ENCODE measurements at regions not wholly inside any gene's neighbourhood (a gene's known extent, or its start where the extent isn't known, plus 50 kb on each side); places are given as distances from the start of the nearest gene placed in this dataset.
A peak's percentile ranks its signal among the peaks of the same experiment; 100 is the strongest.

DNA sequence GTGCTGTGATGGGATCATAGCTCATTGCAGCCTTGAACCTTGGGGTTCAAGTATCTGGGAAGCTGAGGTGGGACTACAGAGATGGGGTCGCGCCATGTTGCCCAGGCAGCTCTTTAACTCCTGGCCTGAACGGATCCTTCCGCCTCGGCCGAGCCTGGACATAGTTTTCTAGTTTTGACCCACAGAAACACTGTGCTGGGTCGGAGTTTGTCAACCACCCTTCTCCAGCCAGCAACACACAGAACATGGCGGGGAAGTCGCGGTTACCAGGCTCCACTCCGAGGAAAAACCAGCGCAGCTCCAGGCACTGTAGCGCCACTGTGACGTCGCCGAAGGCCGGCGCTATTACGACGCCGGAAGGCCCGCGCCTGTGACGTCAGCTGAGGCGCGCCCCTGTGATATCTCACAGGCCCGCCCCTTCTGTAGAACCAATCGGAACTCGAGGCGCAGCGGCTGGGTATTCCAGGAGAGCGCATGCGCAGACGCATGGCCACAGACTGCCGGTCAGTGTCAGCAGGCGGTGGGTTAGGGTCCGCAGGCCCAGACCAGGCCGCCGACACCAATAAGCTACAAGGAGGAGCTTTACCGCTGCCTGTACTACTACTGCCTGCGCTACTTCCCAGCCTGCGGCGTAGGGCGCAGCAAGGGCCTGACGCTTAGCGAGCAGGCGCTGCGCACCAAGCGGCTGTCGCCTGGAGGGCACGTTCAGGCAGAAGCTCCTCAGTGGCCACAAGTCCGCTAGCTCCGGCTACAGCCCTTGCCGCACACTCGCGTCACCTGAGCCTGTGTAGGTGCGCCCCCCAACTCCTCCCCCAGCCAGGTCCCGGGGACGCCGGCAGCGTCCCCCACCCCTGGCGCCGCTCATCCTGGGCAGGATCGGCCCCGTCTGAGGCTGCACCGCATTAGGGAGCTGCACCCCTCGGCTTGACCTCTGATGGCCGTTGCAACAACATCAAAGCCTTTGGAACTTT, 135.2 kb upstream of the KCTD7 start:
- peak; percentile 48; the same call in 1 of the 2 replicates for TF ChIP-seq CTCF (IDR thresholded peaks at IDR 0.05; ENCODE audit: borderline replicate concordance, insufficient read depth, low read depth, low read length)
- H3K4me3 ChIP-seq (ENCODE audit: low read depth, low read length) = peak overlapping the region; percentile 95

DNA sequence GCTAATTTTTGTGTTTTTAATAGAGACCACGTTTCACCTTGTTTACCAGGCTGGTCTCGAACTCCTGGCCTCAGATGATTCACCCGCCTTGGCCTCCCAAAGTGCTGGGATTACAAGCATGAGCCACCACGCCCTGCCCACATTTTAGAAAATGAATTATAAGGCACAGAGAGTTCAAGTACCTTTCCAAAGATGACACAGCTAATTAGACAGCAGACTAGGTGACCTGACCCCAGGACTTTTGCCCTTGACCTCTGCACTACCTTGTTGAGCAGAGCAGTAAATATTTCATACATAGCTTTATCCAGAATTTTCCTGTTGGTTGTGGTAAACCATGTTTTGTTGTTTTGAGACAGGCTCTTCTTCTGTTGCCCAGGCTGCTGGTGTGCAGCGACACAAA, 131.3 kb upstream of the KCTD7 start:
- TF ChIP-seq CTCF (IDR thresholded peaks at IDR 0.05; ENCODE audit: borderline replicate concordance, insufficient read depth, low read depth, low read length) = no peak
- H3K4me3 ChIP-seq (ENCODE audit: low read depth, low read length) = no peak overlapping the region

DNA sequence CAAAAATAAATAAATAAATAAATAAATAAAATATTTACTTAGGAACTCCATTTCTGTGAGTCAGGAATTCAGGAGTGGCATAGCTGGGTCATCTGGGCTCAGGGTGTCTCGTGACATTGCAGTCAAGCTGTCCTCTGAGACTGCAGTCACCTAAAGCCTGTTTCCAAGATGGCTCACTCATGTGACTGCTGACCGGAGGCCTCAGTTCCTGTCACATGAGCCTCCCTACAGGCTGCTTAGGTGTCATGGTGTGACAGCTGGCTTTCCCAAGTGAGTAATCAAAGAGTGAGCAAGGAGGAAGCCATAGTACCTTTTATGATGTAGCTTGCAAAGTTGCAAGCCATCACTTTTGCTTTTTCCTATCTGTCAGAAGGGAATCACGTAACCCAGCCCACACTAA, 128.6 kb upstream of the KCTD7 start:
- TF ChIP-seq CTCF (IDR thresholded peaks at IDR 0.05; ENCODE audit: borderline replicate concordance, insufficient read depth, low read depth, low read length) = no peak
- H3K4me3 ChIP-seq (ENCODE audit: low read depth, low read length) = no peak overlapping the region

GRCh38 chr7:66502230-66503035, 126.2 kb upstream of the KCTD7 start:
- peak; percentile 5; the same call in 1 of the 2 replicates for TF ChIP-seq CTCF (IDR thresholded peaks at IDR 0.05; ENCODE audit: borderline replicate concordance, insufficient read depth, low read depth, low read length)
- no peak overlapping the region for H3K4me3 ChIP-seq (ENCODE audit: low read depth, low read length)

DNA sequence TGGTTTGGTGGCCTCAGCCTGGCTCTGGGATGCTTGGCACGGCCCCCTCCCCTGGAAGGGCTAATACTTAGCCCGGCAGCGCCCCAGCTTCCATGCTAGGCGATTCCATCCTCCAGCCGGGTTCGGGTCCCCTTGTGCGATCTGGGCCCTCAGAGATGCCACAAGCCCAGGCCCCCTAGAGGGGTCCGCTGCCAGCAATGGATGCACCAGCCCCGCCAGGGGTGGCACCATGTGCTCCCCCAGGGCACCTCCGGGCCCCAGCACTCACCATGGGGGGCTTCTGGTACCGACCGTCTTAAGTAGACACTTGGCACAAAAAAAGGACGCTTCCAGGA, 125.7 kb upstream of the KCTD7 start:
- no peak for TF ChIP-seq CTCF (IDR thresholded peaks at IDR 0.05; ENCODE audit: borderline replicate concordance, insufficient read depth, low read depth, low read length)
- H3K4me3 ChIP-seq (ENCODE audit: low read depth, low read length) = no peak overlapping the region

DNA sequence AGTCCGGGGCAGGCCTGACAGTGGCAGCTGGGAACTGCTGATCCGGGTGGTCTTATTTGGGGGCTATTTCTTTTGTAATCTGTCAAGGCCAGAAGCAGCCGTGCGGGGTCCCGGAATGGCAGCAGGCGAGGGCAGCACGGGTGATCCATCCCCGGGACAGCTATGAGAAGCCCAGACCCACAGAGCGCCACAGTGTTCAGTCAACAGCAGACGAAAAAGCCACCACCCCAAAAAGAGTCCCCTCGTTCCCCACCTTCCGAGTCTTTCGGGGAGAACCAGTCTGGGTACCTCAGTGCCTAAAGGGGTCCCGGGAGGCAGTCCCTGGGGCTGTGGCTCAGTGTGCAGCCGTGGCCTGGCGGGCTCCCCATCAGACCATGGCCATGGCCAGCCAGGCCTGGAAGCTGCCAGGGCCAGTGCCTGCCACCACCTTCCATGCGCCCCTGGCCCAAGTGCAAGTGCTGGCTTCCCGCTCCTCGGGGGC, 125.1 kb upstream of the KCTD7 start:
- H3K4me3 ChIP-seq (ENCODE audit: low read depth, low read length) = no peak overlapping the region
- no peak for TF ChIP-seq CTCF (IDR thresholded peaks at IDR 0.05; ENCODE audit: borderline replicate concordance, insufficient read depth, low read depth, low read length)

All from GM12875 (cell line).